H54 (cell line): ENCODE measurements at regions not wholly inside any gene's neighbourhood (a gene's known extent, or its start where the extent isn't known, plus 50 kb on each side); places are given as distances from the start of the nearest gene placed in this dataset.

Experiments
- DNase-seq: peaks from one replicate; pipeline ENCODE4 v3.0.0; 2011; ENCODE audit warnings: low spot score, mixed read lengths; ENCODE audit not compliant: insufficient read length
- FAIRE-seq: peaks from 3 replicates; lab custom pipeline; 2011; peaks lifted over from hg19 to GRCh38; lab: Jason Lieb, UNC
- POLR2A ChIP-seq: IDR thresholded peaks from 2 replicates; pipeline ENCODE4 v1.6.1; 2011; ENCODE audit warnings: low read depth, mild to moderate bottlenecking, low read length

GRCh38 chr3:159819676-159820075 lies 169.0 kb upstream of the IL12A start:
- TF ChIP-seq POLR2A = no peak
- DNase-seq (no peak), FAIRE-seq (no peak)

GRCh38 chr3:159821110-159821509 lies 167.5 kb upstream of the IL12A start:
- no peak for DNase-seq
- no peak for TF ChIP-seq POLR2A
- FAIRE-seq = no peak

GRCh38 chr3:159821736-159822135 lies 166.9 kb upstream of the IL12A start:
- no peak for DNase-seq
- no peak for TF ChIP-seq POLR2A
- FAIRE-seq = no peak

- DNase-seq = no peak
- no peak for TF ChIP-seq POLR2A
- FAIRE-seq = no peak
Observed at GRCh38 chr3:159823780-159824179, 164.9 kb upstream of the IL12A start.

- peak; percentile 59 for DNase-seq
- TF ChIP-seq POLR2A = no peak
- FAIRE-seq = peak; percentile 99
Observed at GRCh38 chr3:159824333-159824732, 164.3 kb upstream of the IL12A start.

GRCh38 chr3:159825216-159825854 lies 163.3 kb upstream of the IL12A start:
- FAIRE-seq = no peak
- no peak for DNase-seq
- TF ChIP-seq POLR2A = no peak

- DNase-seq (no peak), FAIRE-seq (no peak)
- TF ChIP-seq POLR2A = no peak
Observed at GRCh38 chr3:159828542-159828943, 160.1 kb upstream of the IL12A start.

- FAIRE-seq (no peak), DNase-seq (no peak)
- TF ChIP-seq POLR2A = no peak
Observed at GRCh38 chr3:159829056-159829455, 159.6 kb upstream of the IL12A start.

- TF ChIP-seq POLR2A = no peak
- DNase-seq (no peak), FAIRE-seq (peak; percentile 86)
Observed at GRCh38 chr3:159829539-159830227, 159.0 kb upstream of the IL12A start.

GRCh38 chr3:159830523-159831154 lies 158.0 kb upstream of the IL12A start:
- DNase-seq (no peak), FAIRE-seq (no peak)
- TF ChIP-seq POLR2A = no peak

GRCh38 chr3:159831466-159831865 lies 157.2 kb upstream of the IL12A start:
- DNase-seq = no peak
- no peak for FAIRE-seq
- no peak for TF ChIP-seq POLR2A

GRCh38 chr3:159832024-159832423 lies 156.6 kb upstream of the IL12A start:
- FAIRE-seq = no peak
- DNase-seq = no peak
- no peak for TF ChIP-seq POLR2A

GRCh38 chr3:159835126-159835525 lies 153.5 kb upstream of the IL12A start:
- FAIRE-seq = no peak
- no peak for TF ChIP-seq POLR2A
- no peak for DNase-seq

GRCh38 chr3:159837725-159838124 lies 150.9 kb upstream of the IL12A start:
- DNase-seq (no peak), FAIRE-seq (no peak)
- no peak for TF ChIP-seq POLR2A
